OCI-LY1 (cell line): ENCODE measurements at regions not wholly inside any gene's neighbourhood (a gene's known extent, or its start where the extent isn't known, plus 50 kb on each side); places are given as distances from the start of the nearest gene placed in this dataset.

Experiments
- H2AFZ ChIP-seq: fragments of 200-600 bp; sonication (generic), shearing (Covaris generic); 2 replicates; pipeline ENCODE4 v1.6.0; 2014; ENCODE audit warnings: antibody characterized with exemption, mild to moderate bottlenecking, low read length
- H3F3A ChIP-seq: fragments of 200-600 bp; sonication (generic), shearing (Covaris generic); 2 replicates; pipeline ENCODE4 v1.6.0; 2014; ENCODE audit warnings: mild to moderate bottlenecking, antibody characterized with exemption, low read length, moderate library complexity; ENCODE audit not compliant: insufficient read depth
- H3K27ac ChIP-seq: fragments of 200-600 bp; sonication (generic); 2 replicates; pipeline ENCODE4 v1.5.1; 2014; ENCODE audit warnings: low read length, mixed run types, mild to moderate bottlenecking, low read depth; ENCODE audit not compliant: poor library complexity, severe bottlenecking
- H3K27me3 ChIP-seq: fragments of 200-600 bp; sonication (generic); 2 replicates; pipeline ENCODE4 v1.6.0; 2014; ENCODE audit warnings: antibody characterized with exemption, mild to moderate bottlenecking, low read length, moderate library complexity; ENCODE audit not compliant: insufficient read depth
- H3K36me3 ChIP-seq: fragments of 200-600 bp; sonication (generic); 2 replicates; pipeline ENCODE4 v1.6.1; 2014; ENCODE audit warnings: mild to moderate bottlenecking, antibody characterized with exemption, low read length, moderate library complexity, mixed read lengths; ENCODE audit not compliant: insufficient read depth
- H3K4me1 ChIP-seq: fragments of 200-600 bp; sonication (generic); 2 replicates; pipeline ENCODE4 v1.5.1; 2014; ENCODE audit warnings: mild to moderate bottlenecking, low read length, moderate library complexity; ENCODE audit not compliant: insufficient read depth, severe bottlenecking
- H3K4me2 ChIP-seq: fragments of 200-600 bp; sonication (generic), shearing (Covaris generic); 2 replicates; pipeline ENCODE4 v1.6.1; 2014; ENCODE audit warnings: low read length
- H3K4me3 ChIP-seq: fragments of 200-600 bp; sonication (generic); 2 replicates; pipeline ENCODE4 v1.5.1; 2014; ENCODE audit warnings: low read length, low read depth, mild to moderate bottlenecking, mixed read lengths; ENCODE audit not compliant: poor library complexity, severe bottlenecking
- H3K79me2 ChIP-seq: fragments of 200-600 bp; shearing (Covaris generic); 2 replicates; pipeline ENCODE4 v1.6.1; 2016; ENCODE audit warnings: mixed run types, low read length, mixed read lengths; ENCODE audit not compliant: insufficient read depth
- H3K9ac ChIP-seq: fragments of 200-600 bp; sonication (generic), shearing (Covaris generic); 2 replicates; pipeline ENCODE4 v1.6.1; 2014; ENCODE audit warnings: mild to moderate bottlenecking, low read length, mixed read lengths
- H3K9me2 ChIP-seq: fragments of 200-600 bp; sonication (generic), shearing (Covaris generic); 2 replicates; pipeline ENCODE4 v1.6.1; 2014; ENCODE audit warnings: low read depth, mild to moderate bottlenecking, low read length, mixed read lengths
- H3K9me3 ChIP-seq: fragments of 200-600 bp; shearing (Covaris generic); 2 replicates; pipeline ENCODE4 v1.6.1; 2014; ENCODE audit warnings: low read length, mixed read lengths
- H4K20me1 ChIP-seq: fragments of 200-600 bp; sonication (generic), shearing (Covaris generic); 2 replicates; pipeline ENCODE4 v1.6.0; 2016; ENCODE audit warnings: mild to moderate bottlenecking, low read length; ENCODE audit not compliant: insufficient read depth
- CTCF ChIP-seq: fragments of 200-600 bp; sonication (generic), shearing (Covaris generic); IDR thresholded peaks from 2 replicates; pipeline ENCODE4 v1.5.1; 2017; ENCODE audit warnings: mild to moderate bottlenecking, antibody characterized with exemption, low read length, moderate library complexity, mixed read lengths
- EZH2 ChIP-seq: fragments of 200-600 bp; sonication (generic), shearing (Covaris generic); IDR thresholded peaks from 2 replicates; pipeline ENCODE4 v1.8.0; 2017; ENCODE audit warnings: borderline replicate concordance, mixed run types, mild to moderate bottlenecking, antibody characterized with exemption, low read length, moderate library complexity, mixed read lengths

DNA sequence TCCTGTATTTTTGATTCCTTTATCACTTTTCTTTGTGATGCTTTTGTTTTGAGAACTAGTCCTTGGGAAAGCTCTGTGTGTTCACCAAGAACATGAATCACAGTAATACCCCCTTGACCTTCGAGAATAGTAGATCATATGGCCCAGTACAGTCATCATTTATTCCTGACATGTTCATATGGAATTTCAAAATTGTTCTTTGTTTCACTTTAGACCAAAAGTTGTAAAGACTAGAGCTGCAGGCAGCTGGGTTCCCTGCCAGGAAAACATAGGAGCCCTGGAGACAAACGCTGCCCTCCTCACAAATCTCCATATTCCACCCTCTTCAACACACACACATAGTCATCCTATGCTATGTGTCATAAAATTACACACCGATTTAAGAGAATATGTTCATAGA is 621.2 kb upstream of the EYS start:
- no peak overlapping the region for H3K4me2 ChIP-seq
- H3K4me1 ChIP-seq: no peaks in the 10 kb centered on the region
- no peaks in the 10 kb centered on the region for H3K79me2 ChIP-seq
- TF ChIP-seq EZH2: no peak
- TF ChIP-seq CTCF: no peak
- H4K20me1 ChIP-seq: no peaks in the 10 kb centered on the region
- H3F3A ChIP-seq: no peaks in the 10 kb centered on the region
- H2AFZ ChIP-seq: no peak overlapping the region
- no peak overlapping the region for H3K9ac ChIP-seq
- no peaks in the 10 kb centered on the region for H3K36me3 ChIP-seq
- H3K9me2 ChIP-seq: no peaks in the 10 kb centered on the region
- H3K27me3 ChIP-seq: no peaks in the 10 kb centered on the region
- no peaks in the 10 kb centered on the region for H3K9me3 ChIP-seq
- H3K27ac ChIP-seq: no peak overlapping the region
- H3K4me3 ChIP-seq: no peak overlapping the region

DNA sequence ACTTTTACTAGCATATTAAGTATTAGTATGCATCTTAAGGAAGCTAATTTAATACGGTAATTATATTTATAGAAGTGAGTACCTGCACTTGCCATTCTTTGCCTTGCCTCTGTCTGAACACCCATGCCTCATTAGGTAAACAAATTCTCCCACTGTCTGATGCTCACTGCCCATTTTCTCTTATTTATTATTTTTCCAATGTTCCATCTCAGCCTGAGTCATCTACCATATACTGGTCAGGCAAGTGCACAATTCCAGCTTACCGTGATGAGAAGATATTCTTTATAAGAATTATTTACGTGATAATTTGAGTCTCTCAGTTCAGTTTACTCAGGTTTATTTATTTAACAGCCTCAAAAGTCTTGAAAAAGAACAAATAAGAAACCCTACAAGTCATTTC is 619.2 kb upstream of the EYS start:
- no peaks in the 10 kb centered on the region for H3K4me1 ChIP-seq
- H2AFZ ChIP-seq: no peak overlapping the region
- no peak overlapping the region for H3K27ac ChIP-seq
- TF ChIP-seq CTCF (no peak), EZH2 (no peak)
- H3K27me3 ChIP-seq: no peaks in the 10 kb centered on the region
- H3K79me2 ChIP-seq: no peaks in the 10 kb centered on the region
- H3K4me3 ChIP-seq: no peak overlapping the region
- no peaks in the 10 kb centered on the region for H3K9me2 ChIP-seq
- no peak overlapping the region for H3K4me2 ChIP-seq
- H3K9me3 ChIP-seq: no peaks in the 10 kb centered on the region
- no peak overlapping the region for H3K9ac ChIP-seq
- no peaks in the 10 kb centered on the region for H3F3A ChIP-seq
- no peaks in the 10 kb centered on the region for H3K36me3 ChIP-seq
- no peaks in the 10 kb centered on the region for H4K20me1 ChIP-seq

GRCh38 chr6:66321017-66321416 is 614.0 kb upstream of the EYS start:
- no peaks in the 10 kb centered on the region for H4K20me1 ChIP-seq
- no peak overlapping the region for H3K27ac ChIP-seq
- H3K4me1 ChIP-seq: no peaks in the 10 kb centered on the region
- H3K9me3 ChIP-seq: no peaks in the 10 kb centered on the region
- H3K79me2 ChIP-seq: no peaks in the 10 kb centered on the region
- no peaks in the 10 kb centered on the region for H3F3A ChIP-seq
- no peaks in the 10 kb centered on the region for H3K27me3 ChIP-seq
- no peak overlapping the region for H3K4me2 ChIP-seq
- H3K36me3 ChIP-seq: no peaks in the 10 kb centered on the region
- TF ChIP-seq CTCF (no peak), EZH2 (no peak)
- no peak overlapping the region for H2AFZ ChIP-seq
- H3K9ac ChIP-seq: no peak overlapping the region
- H3K4me3 ChIP-seq: no peak overlapping the region
- no peaks in the 10 kb centered on the region for H3K9me2 ChIP-seq
